ENCODE measurements at regions not wholly inside any gene's neighbourhood (a gene's known extent, or its start where the extent isn't known, plus 50 kb on each side); places are given as distances from the start of the nearest gene placed in this dataset.

DNA sequence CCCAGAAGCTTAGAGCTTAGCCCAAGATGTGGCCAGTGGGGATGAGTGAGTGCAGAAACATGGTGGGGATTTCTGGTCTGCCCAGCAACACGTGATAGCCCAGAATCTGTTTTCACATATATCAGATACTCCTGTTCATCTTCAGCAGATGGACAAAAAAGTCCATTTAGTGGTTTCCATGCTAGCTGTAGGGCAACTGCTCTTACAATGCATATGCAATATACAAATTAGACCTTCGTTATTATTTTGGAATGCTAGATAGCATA is 96.9 kb upstream of the SGIP1 start:
- no peak for TF ChIP-seq CTCF (IDR thresholded peaks at IDR 0.05; ENCODE audit: insufficient read depth, low read depth, low read length)
- no peak for TF ChIP-seq EZH2 (IDR thresholded peaks at IDR 0.05; ENCODE audit: insufficient read depth, low read length)

Measured in astrocyte (in vitro differentiated cells and primary cell).